ENCODE measurements at regions not wholly inside any gene's neighbourhood (a gene's known extent, or its start where the extent isn't known, plus 50 kb on each side); places are given as distances from the start of the nearest gene placed in this dataset.

- TF ChIP-seq, protein P1, sequence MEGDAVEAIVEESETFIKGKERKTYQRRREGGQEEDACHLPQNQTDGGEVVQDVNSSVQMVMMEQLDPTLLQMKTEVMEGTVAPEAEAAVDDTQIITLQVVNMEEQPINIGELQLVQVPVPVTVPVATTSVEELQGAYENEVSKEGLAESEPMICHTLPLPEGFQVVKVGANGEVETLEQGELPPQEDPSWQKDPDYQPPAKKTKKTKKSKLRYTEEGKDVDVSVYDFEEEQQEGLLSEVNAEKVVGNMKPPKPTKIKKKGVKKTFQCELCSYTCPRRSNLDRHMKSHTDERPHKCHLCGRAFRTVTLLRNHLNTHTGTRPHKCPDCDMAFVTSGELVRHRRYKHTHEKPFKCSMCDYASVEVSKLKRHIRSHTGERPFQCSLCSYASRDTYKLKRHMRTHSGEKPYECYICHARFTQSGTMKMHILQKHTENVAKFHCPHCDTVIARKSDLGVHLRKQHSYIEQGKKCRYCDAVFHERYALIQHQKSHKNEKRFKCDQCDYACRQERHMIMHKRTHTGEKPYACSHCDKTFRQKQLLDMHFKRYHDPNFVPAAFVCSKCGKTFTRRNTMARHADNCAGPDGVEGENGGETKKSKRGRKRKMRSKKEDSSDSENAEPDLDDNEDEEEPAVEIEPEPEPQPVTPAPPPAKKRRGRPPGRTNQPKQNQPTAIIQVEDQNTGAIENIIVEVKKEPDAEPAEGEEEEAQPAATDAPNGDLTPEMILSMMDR (conservative IDR thresholded peaks at IDR 0.05; ENCODE audit: low read depth, low read length) = no peak
- no peak for TF ChIP-seq EZH2phosphoT487 (IDR thresholded peaks at IDR 0.05; ENCODE audit: borderline replicate concordance, low read length)
Measured at GRCh38 chr2:150549381-150549780, 61.9 kb upstream of the RND3 start.

Measured in PC-3 (cell line).